GM12878 (cell line): ENCODE measurements at regions not wholly inside any gene's neighbourhood (a gene's known extent, or its start where the extent isn't known, plus 50 kb on each side); places are given as distances from the start of the nearest gene placed in this dataset.

ENCODE experiments used
- ATAC-seq: fragments of 200-7000 bp; cut with Tn5 transposase; 3 replicates; pipeline ENCODE4 v1.9.1; 2020; ENCODE audit warnings: mild to moderate bottlenecking, moderate library complexity
- BruUV-seq: library from RNA; stranded (reverse); fragments of 400-500 nt; replicated peaks from 2 replicates; lab custom pipeline; 2021; lab: Mats Ljungman, UMichigan
- CTCF ChIA-PET: fragments of 300-600 bp; sonication (Branson Sonifier 250); formaldehyde crosslinking; extraction: SDS; loops from one replicate; lab custom pipeline; 2021; ENCODE audit warnings: inconsistent platforms; lab: Yijun Ruan, JAX
- POLR2A ChIA-PET: fragments of 350-600 bp; formaldehyde crosslinking; extraction: SDS; loops from one replicate; lab custom pipeline; 2021; ENCODE audit warnings: inconsistent platforms; lab: Charles Lee
- RAD21 ChIA-PET: fragments of 300-600 bp; sonication (Branson Sonifier 250); formaldehyde crosslinking; loops from one replicate; lab custom pipeline; 2023; ENCODE audit warnings: antibody characterized with exemption; ENCODE audit not compliant: unreplicated experiment; lab: Charles Lee
- SMC1A ChIA-PET: fragments of 300-600 bp; sonication (Branson Sonifier 250); formaldehyde crosslinking; loops from one replicate; lab custom pipeline; 2023; ENCODE audit not compliant: unreplicated experiment, uncharacterized antibody; lab: Charles Lee
- DNase-seq: peaks from one replicate; pipeline ENCODE4 v3.0.0-alpha.2; 2011; ENCODE audit warnings: low read depth, low spot score
- FAIRE-seq: peaks from 3 replicates; lab custom pipeline; 2011; peaks lifted over from hg19 to GRCh38; lab: Jason Lieb, UNC
- H2AFZ ChIP-seq: 2 replicates; pipeline ENCODE4 v1.6.0; 2011; ENCODE audit warnings: low read depth, low read length, control low read depth; ENCODE audit not compliant: control insufficient read depth
- H3K27ac ChIP-seq: 2 replicates; pipeline ENCODE4 v1.5.1; 2011; ENCODE audit warnings: control low read depth; ENCODE audit not compliant: control insufficient read depth, insufficient read depth
- H3K27me3 ChIP-seq, 2 experiments: replicated peaks in 1 of 2; 2 replicates each; pipeline versions ENCODE4 v1.6.0 to v1.6.1; 2011; ENCODE audit warnings: low read length in 1 of 2; ENCODE audit not compliant: control insufficient read depth in 2 of 2, insufficient read depth in 2 of 2
- H3K36me3 ChIP-seq, 2 experiments: 2 replicates each; pipeline ENCODE4 v1.5.1; 2011; ENCODE audit warnings: low read length in 1 of 2; ENCODE audit not compliant: control insufficient read depth in 2 of 2, insufficient read depth in 2 of 2
- H3K4me1 ChIP-seq: 2 replicates; pipeline ENCODE4 v1.6.1; 2011; ENCODE audit warnings: mild to moderate bottlenecking, low read length, moderate library complexity, mixed read lengths; ENCODE audit not compliant: control insufficient read depth, insufficient read depth
- H3K4me2 ChIP-seq: 2 replicates; pipeline ENCODE4 v1.6.0; 2011; ENCODE audit warnings: control low read depth; ENCODE audit not compliant: control insufficient read depth, insufficient read depth
- H3K4me3 ChIP-seq: fragments of 200-600 bp; sonication (generic); 2 replicates; pipeline ENCODE4 v1.5.1; 2016
- H3K79me2 ChIP-seq: 2 replicates; pipeline ENCODE4 v1.6.0; 2011; ENCODE audit warnings: low read length; ENCODE audit not compliant: control insufficient read depth, insufficient read depth
- H3K9ac ChIP-seq: 2 replicates; pipeline ENCODE4 v1.8.0; 2011; ENCODE audit warnings: low read length, control low read depth, mixed read lengths; ENCODE audit not compliant: control insufficient read depth, insufficient read depth
- H3K9me3 ChIP-seq: replicated peaks from 3 replicates; pipeline ENCODE4 v1.5.1; 2011; ENCODE audit warnings: mild to moderate bottlenecking, low read length; ENCODE audit not compliant: control insufficient read depth, insufficient read depth
- H4K20me1 ChIP-seq: 2 replicates; pipeline ENCODE4 v1.6.0; 2011; ENCODE audit not compliant: control insufficient read depth, insufficient read depth
- ATF2 ChIP-seq: IDR thresholded peaks from 2 replicates; pipeline ENCODE4 v1.6.1; 2012; ENCODE audit warnings: low read length, inconsistent platforms
- BCLAF1 ChIP-seq: fragments of 450-650 bp; IDR thresholded peaks from 2 replicates; pipeline ENCODE4 v1.6.1; 2017; ENCODE audit warnings: antibody characterized with exemption, mild to moderate bottlenecking, moderate library complexity
- E2F8 ChIP-seq: fragments of 450-650 bp; IDR thresholded peaks from 2 replicates; pipeline ENCODE4 v1.6.1; 2018; ENCODE audit warnings: mild to moderate bottlenecking, low read depth, moderate library complexity; ENCODE audit not compliant: partially characterized antibody
- NKRF ChIP-seq: fragments of 450-650 bp; conservative IDR thresholded peaks from 2 replicates; pipeline ENCODE4 v1.6.1; 2017; ENCODE audit warnings: mild to moderate bottlenecking, moderate library complexity
- RELB ChIP-seq: fragments of 450-650 bp; IDR thresholded peaks from 2 replicates; pipeline ENCODE4 v1.6.1; 2017; ENCODE audit warnings: low read depth, mild to moderate bottlenecking, moderate library complexity
- SREBF1 ChIP-seq: IDR thresholded peaks from 2 replicates; pipeline ENCODE4 v1.6.1; 2012; ENCODE audit warnings: mild to moderate bottlenecking, low read length
- STAT3 ChIP-seq: IDR thresholded peaks from 2 replicates; pipeline ENCODE4 v1.6.1; 2011; ENCODE audit warnings: low read depth, low read length, improper control_type of control experiment
- TAF1 ChIP-seq: IDR thresholded peaks from 2 replicates; pipeline ENCODE4 v1.6.1; 2011; ENCODE audit warnings: mild to moderate bottlenecking, low read depth, low read length, borderline replicate concordance
- USF1 ChIP-seq: IDR thresholded peaks from 2 replicates; pipeline ENCODE4 v1.6.1; 2011; ENCODE audit warnings: borderline replicate concordance, low read depth, mild to moderate bottlenecking, moderate library complexity, mixed read lengths, low read length; ENCODE audit not compliant: insufficient read depth; ENCODE audit errors: extremely low read length
- WGBS: methylation state at CpG from one replicate; pipeline ENCODE4 v1.1.6; 2016; ENCODE audit warnings: low lambda C conversion rate; ENCODE audit not compliant: insufficient replicate concordance, insufficient coverage; ENCODE audit errors: missing lambda C conversion rate; 5-methylcytosine and 5-hydroxymethylcytosine counted together
- in situ Hi-C: fragments of 300-500 bp; cut with MboI; formaldehyde crosslinking; loops from 9 replicates; pipeline ENCODE4 v1.14.3; 2018; ENCODE audit warnings: mixed read lengths
- intact Hi-C: fragments of 100-400 bp; cut with micrococcal nuclease; formaldehyde crosslinking; loops from one replicate; pipeline ENCODE4 v1.14.2; 2022; ENCODE audit not compliant: unreplicated experiment

GRCh38 chr6:1445650-1446330 lies 56.4 kb downstream of the FOXF2 start:
- in situ Hi-C loops, result no loop called here

More at GRCh38 chr6:1445650-1446330, 56.4 kb downstream of the FOXF2 start:
- no peak overlapping the region for H3K4me2 ChIP-seq
- H2AFZ ChIP-seq, result no peak overlapping the region
- H3K4me3 ChIP-seq, result no peak overlapping the region
- ChIA-PET SMC1A (no interaction called here), POLR2A (no interaction called here), CTCF (interaction anchor here (1.7 kb wide), 1 partner anchor 9 kb away, joined by 4 read pairs; no protein-coding TSS in a partner anchor), RAD21 (no interaction called here)
- peaks cover 3% of the 10 kb centered on the region; the same call in 2 of the 3 replicates for H3K9me3 ChIP-seq
- no peak for TF ChIP-seq STAT3
- TF ChIP-seq E2F8, result no peak
- no peak for TF ChIP-seq TAF1
- no peak for TF ChIP-seq RELB
- TF ChIP-seq ATF2, result no peak
- no peak for TF ChIP-seq SREBF1
- no peak for TF ChIP-seq USF1
- TF ChIP-seq BCLAF1, result no peak
- TF ChIP-seq NKRF, result no peak
- intact Hi-C loops, result no loop called here
- no peaks in the 10 kb centered on the region for H3K36me3 ChIP-seq
- WGBS, result 57% methylated on average over 21 of the region's 21 CpGs
- DNase-seq (no peak), FAIRE-seq (no peak), ATAC-seq (no peak)
- H3K9ac ChIP-seq, result no peak overlapping the region
- H3K27ac ChIP-seq, result no peak overlapping the region
- H3K27me3 ChIP-seq, result no peaks in the 10 kb centered on the region; a peak in 1 of 4 replicates
- H3K79me2 ChIP-seq, result no peaks in the 10 kb centered on the region
- no peaks in the 10 kb centered on the region for H4K20me1 ChIP-seq
- BruUV-seq, result no TSS peak
- no peaks in the 10 kb centered on the region for H3K4me1 ChIP-seq
